Retinal pigment epithelial cell (primary cell): ENCODE measurements at regions not wholly inside any gene's neighbourhood (a gene's known extent, or its start where the extent isn't known, plus 50 kb on each side); places are given as distances from the start of the nearest gene placed in this dataset.

Experiments
- DNase-seq: peaks from one replicate; pipeline ENCODE4 v3.0.0-alpha.2; 2010; ENCODE audit warnings: low read depth
- H3K4me3 ChIP-seq: 2 replicates; pipeline ENCODE4 v1.5.1; 2011; ENCODE audit warnings: mild to moderate bottlenecking, low read length, control low read depth, moderate library complexity
- CTCF ChIP-seq: conservative IDR thresholded peaks from 2 replicates; pipeline ENCODE4 v1.5.1; 2011; ENCODE audit warnings: low read depth, low read length, control low read depth, inconsistent platforms

- no peak for DNase-seq
- TF ChIP-seq CTCF: no peak
- H3K4me3 ChIP-seq: no peak overlapping the region
These were observed 115.8 kb downstream of the ETNK1 start for GRCh38 chr12:22740656-22741355.

GRCh38 chr12:22743700-22744099, 118.7 kb downstream of the ETNK1 start:
- no peak for TF ChIP-seq CTCF
- H3K4me3 ChIP-seq: no peak overlapping the region
- DNase-seq: no peak

GRCh38 chr12:22744197-22744596, 119.2 kb downstream of the ETNK1 start:
- TF ChIP-seq CTCF: no peak
- no peak overlapping the region for H3K4me3 ChIP-seq
- no peak for DNase-seq

GRCh38 chr12:22746720-22747119, 121.7 kb downstream of the ETNK1 start:
- no peak overlapping the region for H3K4me3 ChIP-seq
- no peak for DNase-seq
- no peak for TF ChIP-seq CTCF

- no peak for DNase-seq
- H3K4me3 ChIP-seq: no peak overlapping the region
- TF ChIP-seq CTCF: no peak
These were observed 130.7 kb downstream of the ETNK1 start for GRCh38 chr12:22755629-22756028.

GRCh38 chr12:22759769-22760674, 135.1 kb downstream of the ETNK1 start:
- H3K4me3 ChIP-seq: no peak overlapping the region
- TF ChIP-seq CTCF: no peak

More at GRCh38 chr12:22759769-22760674, 135.1 kb downstream of the ETNK1 start:
- no peak for DNase-seq
